Activated CD4-positive, alpha-beta T cell treated with anti-CD3 and anti-CD28 coated beads, Interleukin-2, Interleukin-6, amounts not matched to agents 100 ng/mL and 50 ng/mL, durations not matched to agents 16 hours and 8 hours (primary cell): ENCODE measurements at regions not wholly inside any gene's neighbourhood (a gene's known extent, or its start where the extent isn't known, plus 50 kb on each side); places are given as distances from the start of the nearest gene placed in this dataset.

ENCODE experiments used
- DNase-seq: peaks from one replicate; pipeline ENCODE4 v3.0.0-alpha.2; 2020

GRCh38 chr4:55754754-55755350 is 64.7 kb upstream of the EXOC1L start:
- no peak for DNase-seq

GRCh38 chr4:55756208-55756607 is 63.4 kb upstream of the EXOC1L start:
- no peak for DNase-seq

- DNase-seq: no peak
These were observed 62.1 kb upstream of the EXOC1L start for GRCh38 chr4:55757356-55757952.

GRCh38 chr4:55758066-55758465 is 61.5 kb upstream of the EXOC1L start:
- DNase-seq: peak; percentile 20

- no peak for DNase-seq
These were observed 61.0 kb upstream of the EXOC1L start for GRCh38 chr4:55758570-55758969.

GRCh38 chr4:55762819-55763218 is 56.8 kb upstream of the EXOC1L start:
- DNase-seq: no peak

GRCh38 chr4:55763996-55764395 is 55.6 kb upstream of the EXOC1L start:
- no peak for DNase-seq

GRCh38 chr4:55765070-55765469 is 54.5 kb upstream of the EXOC1L start:
- DNase-seq: no peak

GRCh38 chr4:55768291-55768690 is 51.3 kb upstream of the EXOC1L start:
- DNase-seq: no peak
